ENCODE measurements at regions not wholly inside any gene's neighbourhood (a gene's known extent, or its start where the extent isn't known, plus 50 kb on each side); places are given as distances from the start of the nearest gene placed in this dataset.
"Not testable (repeated sequence)": the region's sequence is repeated elsewhere in the genome, so short reads cannot be mapped to it uniquely, and the experiment has no call there.

GRCh38 chr4:134632056-134632455, 430.5 kb upstream of the PABPC4L start:
- no peak for DNase-seq
- Histone ChIP-seq H3K4me3 (no peak overlapping the region), H3K4me1 (no peaks in the 10 kb centered on the region), H3K27me3 (no peaks in the 10 kb centered on the region), H3K36me3 (no peaks in the 10 kb centered on the region), H3K9me3 (no peaks in the 10 kb centered on the region), H3K27ac (no peak overlapping the region)
- TF ChIP-seq POLR2A (IDR thresholded peaks at IDR 0.05) (no peak), CTCF (IDR thresholded peaks at IDR 0.05) (no peak)
- intact Hi-C loops (cut with DNase I), result no loop called here
- 89 to 95% methylated on average over 1 of the region's 1 CpG for WGBS, 2 donors

- Histone ChIP-seq H3K27ac (no peak overlapping the region), H3K4me1 (no peaks in the 10 kb centered on the region), H3K4me3 (no peak overlapping the region), H3K9me3 (no peaks in the 10 kb centered on the region), H3K27me3 (no peaks in the 10 kb centered on the region), H3K36me3 (no peaks in the 10 kb centered on the region)
- TF ChIP-seq POLR2A (IDR thresholded peaks at IDR 0.05), result no peak
- TF ChIP-seq CTCF (IDR thresholded peaks at IDR 0.05), result no peak
- intact Hi-C loops (cut with DNase I), result no loop called here
- no peak for DNase-seq
Observed at GRCh38 chr4:134628066-134628465, 426.5 kb upstream of the PABPC4L start.

GRCh38 chr4:134627366-134627765, 425.8 kb upstream of the PABPC4L start:
- H3K27me3 ChIP-seq, result no peaks in the 10 kb centered on the region
- H3K9me3 ChIP-seq, result no peaks in the 10 kb centered on the region
- TF ChIP-seq POLR2A (IDR thresholded peaks at IDR 0.05) (no peak), CTCF (IDR thresholded peaks at IDR 0.05) (no peak)
- H3K36me3 ChIP-seq, result no peaks in the 10 kb centered on the region
- intact Hi-C loops (cut with DNase I), result no loop called here
- H3K4me1 ChIP-seq, result no peaks in the 10 kb centered on the region
- DNase-seq, result no peak
- H3K27ac ChIP-seq, result no peak overlapping the region
- WGBS, 2 donors, result 77 to 87% methylated on average over 2 to 3 of the region's 3 CpGs
- H3K4me3 ChIP-seq, result no peak overlapping the region

- no peak overlapping the region for H3K4me3 ChIP-seq
- no peak for DNase-seq
- H3K27ac ChIP-seq, result no peak overlapping the region
- no peaks in the 10 kb centered on the region for H3K36me3 ChIP-seq
- H3K27me3 ChIP-seq, result no peaks in the 10 kb centered on the region
- TF ChIP-seq POLR2A (IDR thresholded peaks at IDR 0.05), result no peak
- no peak for TF ChIP-seq CTCF (IDR thresholded peaks at IDR 0.05)
- H3K4me1 ChIP-seq, result no peaks in the 10 kb centered on the region
- H3K9me3 ChIP-seq, result no peaks in the 10 kb centered on the region
- 40 to 45% methylated on average over 1 of the region's 1 CpG for WGBS, 2 donors
- intact Hi-C loops (cut with DNase I), result no loop called here
Observed at GRCh38 chr4:134624365-134624764, 422.8 kb upstream of the PABPC4L start.

GRCh38 chr4:134622626-134623575, 421.3 kb upstream of the PABPC4L start:
- H3K4me3 ChIP-seq; H3K9me3 ChIP-seq; intact Hi-C loops (cut with DNase I); H3K27me3 ChIP-seq; H3K4me1 ChIP-seq; DNase-seq; H3K36me3 ChIP-seq; H3K27ac ChIP-seq: not testable (repeated sequence)
- WGBS, 2 donors, result 63 to 83% methylated on average over 13 of the region's 13 CpGs
